GM21390 (cell line): ENCODE measurements at regions not wholly inside any gene's neighbourhood (a gene's known extent, or its start where the extent isn't known, plus 50 kb on each side); places are given as distances from the start of the nearest gene placed in this dataset.

Source experiments
- ATAC-seq: cut with Tn5 transposase; IDR thresholded peaks from one replicate; pipeline ENCODE4 v1.9.1; 2021; ENCODE audit not compliant: unreplicated experiment

DNA sequence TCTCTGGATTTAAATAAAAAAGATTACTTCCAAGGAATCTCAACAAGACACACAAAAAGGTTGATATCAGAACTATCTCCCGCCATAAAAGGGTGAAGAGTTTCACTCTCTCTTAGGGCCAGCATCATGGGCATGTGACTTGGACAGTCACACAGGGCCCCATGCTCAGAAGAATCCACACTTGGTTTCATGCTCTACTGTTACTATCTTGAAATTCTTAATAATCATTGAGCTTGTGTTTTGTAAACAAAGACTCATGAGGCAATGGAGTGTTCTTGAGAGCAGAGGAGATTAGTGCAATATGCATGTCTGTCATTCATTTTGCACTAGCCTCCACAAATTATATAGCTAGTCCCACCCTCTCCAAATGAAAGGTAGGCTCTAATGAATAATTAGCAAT, 58.4 kb downstream of the HMHB1 start:
- no peak for ATAC-seq

DNA sequence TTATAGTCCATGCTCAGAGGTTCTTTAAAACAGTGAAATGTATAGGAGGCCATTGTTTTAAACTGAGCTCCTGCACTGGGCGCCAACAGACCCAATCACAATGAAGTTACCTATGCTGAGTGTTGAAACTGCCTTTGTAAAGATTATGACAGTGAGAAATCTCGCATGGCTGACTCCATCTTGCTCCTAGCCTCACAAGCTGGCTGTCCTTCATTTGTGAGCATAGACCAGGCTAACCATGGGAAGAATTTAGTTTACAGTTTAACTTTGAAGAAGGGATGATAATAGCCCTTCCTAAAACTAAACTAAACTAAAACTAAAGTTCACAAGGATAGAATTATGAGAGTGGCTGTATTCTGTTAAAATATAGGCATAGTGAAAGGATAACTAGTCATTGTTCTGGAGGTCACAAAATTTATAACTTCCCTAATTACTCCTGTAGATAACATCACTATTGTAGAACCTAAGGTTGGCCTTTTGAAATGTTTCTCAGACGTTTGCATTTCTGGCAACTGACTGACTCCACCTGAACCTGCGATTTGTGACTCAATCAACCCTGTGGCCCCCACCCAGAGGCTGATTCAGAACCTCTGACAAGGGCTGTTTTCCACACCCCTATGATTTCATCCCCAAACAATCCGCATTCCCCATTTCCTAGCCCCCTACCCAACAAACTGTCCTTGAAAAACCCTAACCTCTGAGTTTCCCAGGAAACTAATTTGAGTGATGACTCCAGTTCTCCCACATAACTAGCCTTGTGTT, 59.1 kb downstream of the HMHB1 start:
- no peak for ATAC-seq

DNA sequence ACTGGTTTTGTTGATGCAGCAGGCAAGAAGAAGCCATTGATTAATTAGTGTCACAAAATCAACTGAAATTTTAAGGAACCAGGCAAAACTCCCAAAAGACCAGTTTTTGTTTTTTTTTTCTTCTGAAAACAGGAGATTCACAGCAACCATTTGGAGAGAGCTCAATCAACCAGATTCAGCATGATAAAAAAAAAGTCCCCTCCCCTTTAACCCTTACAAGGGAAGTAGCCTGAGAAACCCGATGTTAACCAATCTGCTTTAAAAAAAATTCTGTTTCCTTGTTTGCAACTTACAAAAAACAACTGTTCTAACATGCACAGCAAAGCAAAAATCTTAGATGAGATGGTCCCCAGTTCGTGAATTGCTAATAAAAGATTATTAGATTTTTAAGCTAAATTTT, 59.7 kb downstream of the HMHB1 start:
- no peak for ATAC-seq

DNA sequence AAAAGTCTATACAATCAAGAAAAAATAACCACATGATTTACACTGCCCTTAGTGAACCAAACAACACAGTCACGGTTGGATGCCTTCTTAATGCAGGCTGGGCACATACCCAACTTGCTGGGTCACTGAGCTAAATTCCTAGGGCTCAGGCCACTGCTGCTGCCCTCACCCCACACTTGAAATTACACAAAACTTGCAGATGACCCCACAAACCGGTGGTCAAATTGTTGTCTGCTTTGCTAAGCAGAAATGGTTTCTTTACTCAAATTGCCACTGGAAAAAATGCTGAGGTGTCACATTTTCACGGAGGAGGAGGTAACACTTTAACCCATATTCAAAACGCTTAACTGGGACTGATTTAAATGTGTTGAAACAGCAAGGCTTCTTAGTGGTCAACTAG, 62.4 kb downstream of the HMHB1 start:
- ATAC-seq: no peak

DNA sequence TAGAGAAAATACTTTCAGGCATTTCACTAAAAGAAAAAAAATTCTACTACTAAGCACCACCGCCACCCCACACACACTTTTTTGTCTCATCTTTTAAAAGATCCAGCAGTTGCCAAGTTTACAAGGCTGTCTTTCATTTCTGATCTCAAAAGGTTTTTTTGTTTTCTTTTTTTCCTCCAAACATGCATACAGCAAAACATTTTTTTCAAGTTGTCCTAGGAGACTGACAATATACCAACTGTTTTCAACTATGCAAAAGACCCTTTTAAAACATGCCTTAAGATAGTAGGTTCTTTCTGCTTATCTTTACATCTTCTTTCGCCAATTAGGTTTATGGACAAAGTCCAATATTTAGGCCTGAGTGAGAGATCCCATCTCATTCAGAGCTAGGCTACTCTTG, 65.2 kb downstream of the HMHB1 start:
- no peak for ATAC-seq

DNA sequence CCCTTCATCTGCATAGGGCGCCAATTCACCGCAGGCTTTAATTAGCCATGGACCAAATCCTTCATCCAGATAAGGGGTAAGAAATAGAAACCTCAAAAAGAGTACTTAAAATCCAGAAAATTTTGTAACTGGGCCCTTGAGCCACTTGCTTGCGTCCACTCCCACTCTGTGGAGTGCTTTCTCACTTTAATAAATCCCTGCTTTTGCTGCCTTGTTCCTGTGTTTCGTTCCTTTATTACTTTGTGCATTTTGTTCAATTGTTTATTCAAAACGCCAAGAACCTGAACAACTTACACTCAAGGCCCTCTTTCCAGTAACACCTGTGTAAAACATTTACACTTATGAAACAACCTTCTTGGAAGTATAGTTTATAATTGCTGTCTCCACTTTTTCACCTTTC, 66.5 kb downstream of the HMHB1 start:
- no peak for ATAC-seq

DNA sequence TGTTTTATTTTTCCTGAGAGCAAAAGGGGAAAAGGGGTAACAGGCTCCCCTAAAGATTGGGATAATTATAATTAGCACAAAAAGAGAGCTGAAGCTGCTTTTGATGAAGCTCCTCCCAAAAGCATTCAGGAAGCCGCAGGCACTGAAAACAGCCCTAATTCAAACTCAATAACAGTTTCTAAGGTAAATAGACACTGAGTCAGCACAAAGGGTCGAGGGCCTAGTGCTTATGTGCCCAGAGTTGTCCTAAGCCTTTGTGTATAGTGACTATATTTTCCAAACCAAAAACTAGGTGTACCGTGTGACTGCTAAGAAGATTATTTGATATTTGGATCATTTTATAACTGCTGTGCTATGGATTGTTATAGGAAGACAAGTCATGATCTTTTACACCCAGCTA, 67.7 kb downstream of the HMHB1 start:
- no peak for ATAC-seq

DNA sequence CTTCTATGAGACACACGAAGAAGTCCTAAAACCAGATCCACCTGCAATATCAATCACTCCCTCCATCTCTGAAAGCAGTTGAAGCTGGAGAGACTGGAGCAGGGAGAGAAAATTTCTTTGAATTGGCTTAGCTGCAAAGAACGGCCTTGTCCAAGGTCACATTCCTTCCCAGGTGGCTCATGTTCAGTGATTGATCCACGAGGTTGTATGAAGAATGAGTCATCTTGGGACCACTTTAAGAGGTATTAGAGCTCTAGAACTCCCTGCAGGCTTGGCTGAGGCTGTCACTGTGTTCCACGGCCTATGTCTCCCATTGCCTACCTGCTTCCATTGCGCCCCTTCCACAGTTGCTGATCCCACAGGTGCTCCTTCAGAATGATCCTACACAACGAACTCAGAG, 68.2 kb downstream of the HMHB1 start:
- no peak for ATAC-seq

DNA sequence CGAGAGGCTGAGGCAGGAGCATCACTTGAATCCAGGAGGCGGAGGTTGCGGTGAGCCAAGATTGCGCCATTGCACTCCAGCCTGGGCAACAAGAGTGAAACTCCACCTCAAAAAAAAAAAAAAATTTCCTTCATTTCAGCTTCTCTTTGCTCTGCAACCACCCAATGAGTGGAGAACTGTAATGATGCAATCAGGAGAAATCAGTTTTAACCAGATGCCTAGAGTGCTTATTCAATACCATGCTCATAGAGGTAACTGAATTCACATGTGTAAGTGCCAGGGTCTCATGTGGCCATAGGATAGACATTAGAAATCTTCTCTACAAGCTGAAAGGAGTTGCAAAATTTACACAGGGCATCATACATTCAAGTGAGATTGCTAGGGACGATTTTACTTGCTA, 70.6 kb downstream of the HMHB1 start:
- no peak for ATAC-seq

DNA sequence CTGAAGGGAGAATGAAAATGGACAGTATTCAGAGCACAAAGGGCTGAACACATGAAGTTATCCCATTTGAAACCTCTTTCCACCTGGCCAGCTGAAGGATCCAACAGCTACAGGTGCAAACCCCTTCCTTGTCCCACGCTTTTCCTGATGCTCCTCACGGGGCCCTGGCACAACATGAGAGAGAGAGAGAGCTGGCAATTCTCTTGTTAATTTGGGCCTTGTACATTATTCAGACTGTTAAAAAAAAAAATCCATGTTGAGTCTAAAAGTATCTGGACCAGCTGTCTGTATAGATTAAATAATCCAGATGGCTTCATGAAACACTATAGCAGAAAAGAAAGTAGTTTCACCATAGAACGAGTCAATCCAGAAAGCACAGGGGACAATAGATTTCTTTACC, 74.1 kb downstream of the HMHB1 start:
- no peak for ATAC-seq

DNA sequence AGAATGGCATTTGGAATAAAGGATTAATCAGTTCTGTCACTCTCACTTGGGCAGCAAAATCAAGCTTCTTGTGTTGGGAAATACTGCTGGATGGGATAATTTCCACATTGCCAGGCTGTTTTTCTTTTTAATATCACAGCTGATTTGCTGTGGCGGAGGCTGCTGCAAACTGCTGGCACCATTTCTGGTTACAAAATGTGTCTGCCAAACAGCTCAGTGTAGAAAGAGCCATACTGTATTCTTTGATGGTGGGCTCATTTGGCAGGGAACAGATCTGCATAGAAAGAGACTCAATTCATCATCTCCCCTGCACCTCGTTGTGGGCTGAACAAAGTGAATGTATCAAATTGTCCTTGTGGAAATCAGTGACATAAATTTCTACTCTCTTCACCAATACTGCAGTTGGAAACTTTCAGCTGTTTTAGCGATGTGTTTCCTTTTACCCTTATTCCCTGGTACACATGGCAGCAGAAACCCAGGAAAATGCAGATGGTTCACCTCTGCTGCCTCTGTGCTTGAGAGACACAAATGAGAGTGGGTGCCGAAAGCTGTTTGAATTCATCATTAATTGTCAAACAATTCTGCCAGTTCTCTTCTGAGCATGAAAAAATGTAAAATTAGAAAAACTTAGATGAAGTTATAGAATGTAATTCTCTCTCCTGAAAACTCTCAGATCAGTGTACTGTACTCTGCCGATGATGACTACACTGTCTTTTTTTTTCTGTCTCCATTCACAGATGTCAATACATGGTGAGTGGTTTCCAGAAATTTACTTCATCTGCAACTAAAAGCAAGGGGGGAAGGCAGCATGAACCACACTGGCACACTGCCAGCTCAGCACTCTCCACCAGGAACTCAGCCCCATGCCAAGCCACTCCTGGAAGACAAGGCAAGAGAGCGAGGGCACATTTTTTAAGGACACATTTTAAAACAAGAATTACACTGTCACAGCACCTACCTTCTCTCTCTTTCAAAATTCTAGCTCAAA, 75.0 kb downstream of the HMHB1 start:
- ATAC-seq: no peak

DNA sequence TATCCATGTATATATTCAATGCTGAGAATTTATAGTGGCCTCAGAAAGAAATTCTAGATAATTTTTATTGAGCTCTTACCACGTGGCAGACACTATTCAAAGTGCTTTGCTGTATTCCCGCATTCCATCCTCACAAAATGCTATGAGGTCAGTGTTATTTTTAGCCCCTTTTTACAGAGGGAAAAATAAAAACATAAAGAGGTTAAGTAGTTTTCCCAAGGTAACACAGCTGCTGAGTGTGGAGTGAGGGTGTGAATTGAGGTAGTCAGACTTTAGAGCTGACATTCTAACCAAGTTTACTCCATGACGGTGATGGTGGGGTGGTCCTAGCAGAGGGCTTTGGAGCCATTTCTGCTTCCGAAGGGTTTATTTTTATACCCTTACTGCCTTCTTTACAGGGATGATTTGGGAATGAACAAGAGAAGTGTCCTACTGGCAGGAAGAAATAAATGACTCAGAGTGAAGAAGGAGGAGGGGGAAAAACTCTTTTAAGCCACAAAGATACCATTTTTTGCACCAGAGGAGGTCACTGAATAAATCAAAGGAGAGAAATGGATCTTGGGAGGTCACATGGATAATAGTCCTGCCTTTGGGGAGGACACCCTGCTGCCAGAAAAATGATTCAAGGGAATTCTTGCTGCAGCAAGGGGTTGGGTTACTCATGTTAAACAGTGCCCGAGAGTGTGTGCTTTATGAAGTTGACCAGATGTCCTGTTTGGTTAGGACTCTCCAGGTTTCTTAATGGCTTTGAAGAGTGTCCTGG, 76.1 kb downstream of the HMHB1 start:
- ATAC-seq: no peak

DNA sequence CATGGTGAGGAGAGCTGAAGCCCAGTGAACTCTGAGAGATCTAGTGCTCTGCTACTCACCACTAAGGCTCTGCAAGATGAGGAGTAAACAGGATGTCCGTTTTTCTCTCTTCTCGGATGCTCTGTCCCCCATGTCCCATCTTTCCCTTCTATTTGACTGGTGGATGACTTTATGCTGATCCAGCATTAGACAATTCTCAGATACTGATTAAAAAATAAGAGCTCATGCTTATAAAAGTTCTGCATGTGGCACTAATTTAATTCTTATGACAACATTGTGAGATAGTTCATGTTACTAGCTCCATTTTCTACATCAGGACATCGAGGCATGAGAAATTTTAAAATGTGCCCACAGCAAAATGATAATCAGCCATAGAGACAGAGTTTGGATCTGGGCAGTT, 77.0 kb downstream of the HMHB1 start:
- ATAC-seq: no peak

DNA sequence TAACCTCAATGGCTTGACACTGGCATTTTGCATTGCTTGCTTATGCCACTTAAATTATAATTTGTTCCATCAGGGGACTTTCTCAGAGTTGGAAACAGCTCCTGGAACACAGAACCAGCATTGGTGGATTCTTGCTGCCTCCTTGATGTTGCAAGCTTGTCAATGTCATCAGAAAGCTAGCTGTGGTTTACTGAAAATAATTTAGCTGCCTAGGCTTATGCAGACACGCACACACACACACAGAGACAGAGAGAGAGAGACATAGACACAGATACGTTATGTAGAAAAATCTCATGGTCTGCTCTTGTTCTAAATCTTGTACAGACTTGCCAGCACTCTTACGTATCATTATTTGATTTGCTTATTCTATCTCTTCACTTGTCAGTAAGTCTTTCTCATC, 78.0 kb downstream of the HMHB1 start:
- no peak for ATAC-seq

DNA sequence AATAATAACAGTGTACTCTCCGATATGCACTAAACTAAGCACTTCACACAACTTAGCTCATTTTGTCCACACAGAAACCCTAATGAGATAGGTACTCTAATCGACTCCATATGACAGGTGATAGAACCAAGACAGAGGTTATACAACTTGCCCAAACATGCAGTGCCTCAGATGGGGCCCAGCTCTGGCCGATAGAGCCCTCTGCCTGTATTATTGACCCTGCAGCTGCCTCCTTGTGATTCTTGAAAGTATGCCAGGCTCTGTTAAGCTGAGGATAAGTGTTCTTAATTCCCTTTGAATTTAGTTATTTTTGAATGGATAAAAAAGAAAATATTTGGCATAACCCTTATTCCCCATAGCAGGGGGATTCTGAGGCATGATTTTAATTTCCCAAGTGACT, 78.5 kb downstream of the HMHB1 start:
- no peak for ATAC-seq

DNA sequence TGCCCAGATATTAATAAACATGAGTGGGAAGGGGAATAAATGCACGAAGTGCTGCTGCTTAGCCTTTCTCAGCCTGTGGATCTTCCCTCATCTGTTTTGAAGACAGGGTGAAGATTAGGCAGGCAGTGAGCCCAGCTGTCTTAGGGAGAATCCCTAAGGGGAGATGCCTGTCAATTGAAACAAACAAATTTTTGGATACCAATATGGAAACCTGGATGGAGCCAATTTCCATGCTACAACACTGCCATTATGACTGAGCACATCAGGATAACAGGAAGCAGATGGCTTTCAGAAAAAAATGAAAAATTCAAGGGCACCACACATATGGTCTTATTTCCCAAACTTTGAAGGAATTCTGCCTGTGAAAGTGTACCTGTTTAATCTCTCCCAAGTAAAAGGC, 80.3 kb downstream of the HMHB1 start:
- no peak for ATAC-seq

DNA sequence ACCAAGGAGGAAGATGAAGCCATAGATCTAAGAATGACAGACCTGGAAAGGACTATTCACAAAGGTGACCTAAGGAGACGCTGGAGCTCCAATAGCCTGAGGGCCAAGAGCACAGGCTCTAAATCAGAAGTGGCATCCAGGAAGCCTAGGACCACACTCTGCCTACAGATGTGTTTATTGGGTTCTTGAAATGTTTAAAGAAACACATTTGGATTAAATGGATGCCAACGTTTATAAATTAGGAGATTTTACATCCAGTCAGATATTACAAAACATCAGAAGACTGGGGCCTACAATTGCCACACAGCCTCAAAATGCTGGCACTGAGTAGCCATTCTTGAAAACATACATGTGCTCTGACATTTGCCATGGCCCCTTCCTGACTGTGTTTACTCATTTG, 80.9 kb downstream of the HMHB1 start:
- ATAC-seq: no peak

DNA sequence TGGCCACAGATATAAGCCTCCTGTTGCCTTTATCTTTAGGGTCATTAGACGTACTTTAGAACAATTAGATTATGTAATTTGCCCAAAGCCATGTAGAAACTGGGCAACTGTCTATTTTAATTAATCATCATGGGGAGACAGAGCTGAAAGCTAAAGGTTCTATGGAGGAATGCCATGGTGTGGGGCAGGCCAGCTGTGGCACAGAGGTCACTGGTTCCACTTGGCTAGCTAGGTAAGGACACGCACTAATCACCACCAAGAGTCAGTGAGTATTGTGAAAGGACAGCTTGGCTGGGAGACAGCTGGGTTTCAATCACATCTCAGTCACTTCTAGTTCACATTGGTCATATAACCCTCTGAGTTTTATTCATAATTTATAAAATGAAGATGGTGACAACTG, 81.7 kb downstream of the HMHB1 start:
- ATAC-seq: no peak

DNA sequence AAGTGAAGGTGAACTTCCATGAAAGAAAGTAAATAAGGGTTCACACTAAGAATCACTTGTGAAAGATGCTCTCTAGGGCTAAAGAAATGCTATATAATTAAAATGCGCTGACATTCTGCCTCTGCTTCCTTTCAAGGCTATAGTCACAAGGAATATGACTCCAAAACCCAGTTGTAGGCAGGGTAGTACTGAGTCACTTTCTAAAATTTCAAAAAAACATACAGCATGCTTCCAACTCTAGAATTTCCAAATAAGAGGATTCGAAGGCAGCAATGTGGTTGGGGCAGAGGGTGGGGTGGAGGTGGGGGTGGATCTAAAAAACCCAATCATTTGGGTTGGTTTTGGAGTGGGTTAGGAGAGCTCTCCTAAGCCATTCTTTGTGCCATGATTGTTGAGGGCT, 84.6 kb downstream of the HMHB1 start:
- ATAC-seq: no peak

DNA sequence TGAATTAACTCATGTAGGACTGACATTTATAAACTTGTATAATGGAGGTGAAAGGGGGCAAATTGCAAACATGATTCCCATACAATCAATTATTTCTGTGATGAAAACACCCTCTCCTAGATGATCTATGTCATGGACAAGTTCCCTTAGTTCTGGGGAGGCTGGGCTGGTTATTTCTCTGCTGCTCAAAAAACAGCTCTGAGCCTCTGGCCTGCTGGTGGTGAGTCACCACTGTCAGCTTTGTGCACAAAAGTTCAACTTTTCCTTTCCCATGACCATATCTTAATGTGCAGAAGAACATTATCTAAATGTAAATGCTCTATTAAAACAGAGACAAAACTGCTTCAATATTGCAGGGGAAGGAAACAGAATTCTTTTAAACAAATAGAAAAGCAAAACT, 85.0 kb downstream of the HMHB1 start:
- no peak for ATAC-seq

DNA sequence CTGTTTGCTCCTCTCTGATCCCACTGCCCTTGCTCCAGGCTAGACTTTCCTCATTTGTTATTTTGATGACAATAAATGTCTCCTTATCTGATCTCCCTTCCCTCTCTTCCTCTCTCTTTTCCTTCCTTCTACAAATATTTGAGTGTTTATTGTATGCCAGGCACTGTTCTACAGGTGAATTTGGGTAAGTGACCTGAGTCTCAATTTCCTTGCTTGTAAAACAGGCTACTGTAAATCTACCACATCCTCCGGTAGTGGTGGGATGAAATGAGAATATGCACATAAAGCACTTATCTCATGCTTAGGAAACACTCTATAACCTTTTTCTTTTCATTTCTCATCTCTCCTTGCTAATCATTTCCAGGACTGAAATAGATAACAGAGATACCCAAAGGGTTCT, 86.4 kb downstream of the HMHB1 start:
- ATAC-seq: no peak
